Loucy (cell line): ENCODE measurements at regions not wholly inside any gene's neighbourhood (a gene's known extent, or its start where the extent isn't known, plus 50 kb on each side); places are given as distances from the start of the nearest gene placed in this dataset.
"Not testable (repeated sequence)": the region's sequence is repeated elsewhere in the genome, so short reads cannot be mapped to it uniquely, and the experiment has no call there.

Experiments
- CTCF ChIP-seq: fragments of 200-600 bp; sonication (generic); conservative IDR thresholded peaks from 2 replicates; pipeline ENCODE4 v1.5.1; 2014; ENCODE audit warnings: mild to moderate bottlenecking, antibody characterized with exemption, low read length
- EZH2phosphoT487 ChIP-seq: fragments of 200-600 bp; IDR thresholded peaks from 2 replicates; pipeline ENCODE4 v1.6.1; 2018; ENCODE audit warnings: antibody characterized with exemption, mild to moderate bottlenecking, moderate library complexity, borderline replicate concordance

DNA sequence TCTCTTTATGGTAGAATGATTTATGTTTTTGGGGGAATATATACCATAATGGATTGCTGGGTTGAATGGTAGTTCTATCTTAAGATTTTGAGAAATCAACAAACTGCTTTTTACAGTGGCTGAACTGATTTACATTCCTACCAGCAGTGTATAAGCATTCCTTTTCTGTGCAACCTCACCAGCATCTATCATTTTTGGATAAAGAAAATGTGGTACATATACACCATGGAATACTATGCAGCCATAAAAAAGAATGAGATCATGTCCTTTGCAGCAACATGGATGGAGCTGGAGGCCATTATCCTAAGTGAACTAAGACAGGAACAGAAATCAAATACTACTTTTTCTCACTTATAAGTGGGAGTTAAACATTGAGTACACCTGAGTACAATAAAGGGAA, 746.4 kb downstream of the MAT2B start:
- not testable (repeated sequence) for TF ChIP-seq CTCF, EZH2phosphoT487
